Stimulated activated CD8-positive, alpha-beta memory T cell treated with anti-CD3 and anti-CD28 coated beads, Interleukin-2, amount 100 ng/mL, for 1 hour (primary cell): ENCODE measurements at regions not wholly inside any gene's neighbourhood (a gene's known extent, or its start where the extent isn't known, plus 50 kb on each side); places are given as distances from the start of the nearest gene placed in this dataset.

ENCODE experiments used
- DNase-seq, 2 donors: peaks; one replicate each; pipeline ENCODE4 v3.0.0-alpha.2; 2020; ENCODE audit warnings: low read depth in 2 of 2

DNA sequence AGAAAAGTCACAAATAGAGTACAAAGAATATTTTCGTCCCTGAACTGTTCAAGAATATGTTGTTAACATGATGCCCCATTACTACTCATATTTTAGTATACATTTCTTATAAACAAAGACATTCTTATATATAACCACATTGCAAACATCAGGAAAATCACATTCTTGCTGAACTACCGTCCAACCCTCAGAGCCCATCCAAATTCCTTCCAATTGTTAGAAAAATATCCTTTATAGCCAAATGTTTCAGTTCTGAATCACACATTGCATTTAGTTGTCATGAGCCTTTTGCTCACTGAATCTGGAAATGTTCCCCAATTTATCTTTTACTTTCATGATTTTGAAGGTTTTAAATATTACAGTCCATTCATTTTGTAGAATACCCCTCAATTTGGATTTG is 467.8 kb upstream of the ARGLU1 start:
- DNase-seq = no peak

DNA sequence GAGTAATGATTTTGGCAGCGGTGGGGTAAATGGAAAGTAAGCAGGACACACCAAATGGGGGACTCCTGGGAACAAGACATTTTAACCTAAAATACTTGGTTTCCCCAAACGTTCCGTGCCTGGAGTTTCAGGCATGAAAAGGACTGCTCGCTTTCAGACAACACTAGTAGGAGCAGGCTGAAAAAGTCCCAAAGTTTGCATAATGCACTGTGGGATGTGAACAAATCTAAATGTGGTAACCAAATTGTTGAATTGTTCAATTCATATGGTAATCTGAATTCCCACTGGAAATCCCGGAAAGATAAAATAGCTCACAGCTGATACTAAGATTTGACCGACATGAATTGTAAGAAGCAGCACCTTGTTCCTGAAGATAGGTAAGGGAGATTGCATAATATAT is 467.2 kb upstream of the ARGLU1 start:
- no peak for DNase-seq

DNA sequence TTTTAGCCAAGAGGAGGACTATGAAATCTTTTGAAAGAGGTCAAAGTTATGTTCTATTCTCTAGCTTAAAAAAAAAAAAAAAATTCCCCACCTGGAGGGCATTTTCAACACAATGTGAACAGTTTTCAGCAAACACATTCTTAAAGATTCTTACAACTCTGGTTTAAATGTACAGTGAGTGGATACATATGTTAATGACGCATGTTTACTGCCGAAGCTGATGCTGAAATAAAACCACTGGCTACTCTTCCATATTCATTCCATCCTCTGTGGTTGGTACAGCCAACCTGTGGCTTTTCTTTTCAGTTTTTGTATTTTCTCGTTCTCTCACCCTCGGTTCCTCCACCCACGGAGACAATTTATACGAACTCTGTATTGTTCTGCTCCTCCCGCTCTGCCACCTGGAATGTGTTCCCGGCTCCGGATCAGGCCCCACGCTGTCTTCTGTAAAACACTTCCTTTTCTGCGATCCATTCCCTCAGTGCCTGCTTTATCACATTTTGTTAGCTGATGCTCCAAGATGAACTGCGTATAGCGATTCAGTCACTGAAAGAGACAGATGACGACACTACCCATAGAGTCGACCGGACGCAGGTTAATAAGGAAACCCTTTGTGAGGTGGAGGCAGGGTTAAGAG is 466.4 kb upstream of the ARGLU1 start:
- DNase-seq = no peak

DNA sequence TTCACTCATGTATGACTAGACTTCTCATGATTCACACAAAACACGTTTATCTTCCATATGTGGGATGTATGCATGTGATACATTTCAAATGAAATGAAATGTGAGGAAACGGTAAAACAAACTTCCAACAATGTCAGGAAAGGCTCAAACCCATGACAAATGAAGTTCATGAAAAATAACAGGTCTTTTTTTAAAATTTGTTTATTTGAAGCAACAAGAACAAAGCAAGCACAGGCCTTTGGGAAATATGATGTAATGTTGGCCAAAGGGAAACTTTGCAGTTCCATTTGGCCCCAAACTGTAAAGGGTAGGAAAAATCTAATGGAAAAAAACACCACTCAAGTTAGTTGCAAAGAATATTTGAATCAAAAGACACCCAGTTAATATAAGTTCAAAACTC is 463.8 kb upstream of the ARGLU1 start:
- DNase-seq = no peak

DNA sequence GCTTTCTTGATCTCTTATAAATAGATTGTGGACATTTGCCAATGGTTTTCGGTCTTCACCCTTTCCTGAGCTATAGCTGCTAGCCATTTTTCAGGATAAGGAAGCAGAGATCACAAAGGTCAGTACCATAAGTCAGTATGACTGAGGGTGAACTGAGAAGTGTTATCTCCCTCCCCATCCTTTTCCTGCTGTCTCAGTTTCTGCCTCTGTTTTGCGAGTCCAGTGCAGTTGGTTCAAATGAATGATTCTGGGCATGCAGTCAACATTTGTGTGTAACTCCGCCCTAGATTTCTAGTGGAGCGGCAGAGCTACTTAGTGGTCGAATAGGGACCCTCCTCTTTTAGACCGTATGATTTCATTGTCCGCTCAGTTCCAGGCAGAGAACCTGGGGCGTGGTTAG is 460.8 kb upstream of the ARGLU1 start:
- no peak for DNase-seq

DNA sequence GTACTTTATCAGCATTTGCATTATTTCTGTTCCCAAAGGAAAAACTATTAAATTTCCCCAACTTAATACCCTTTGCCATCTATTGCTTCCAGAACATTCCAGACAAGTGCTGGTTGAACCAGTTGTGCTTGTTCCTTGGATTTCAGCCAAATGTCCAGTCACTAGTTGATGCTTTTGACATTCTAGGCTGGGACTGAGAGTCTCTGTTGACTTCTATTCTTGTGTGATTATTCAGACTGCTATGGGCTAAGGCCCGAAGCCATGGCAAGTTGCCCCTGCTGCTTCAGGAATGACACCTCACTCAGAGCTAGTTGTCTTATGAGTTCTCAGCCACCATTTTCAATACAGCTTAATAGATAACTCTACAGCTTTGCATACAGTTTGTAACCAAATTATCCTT is 458.1 kb upstream of the ARGLU1 start:
- DNase-seq = no peak

DNA sequence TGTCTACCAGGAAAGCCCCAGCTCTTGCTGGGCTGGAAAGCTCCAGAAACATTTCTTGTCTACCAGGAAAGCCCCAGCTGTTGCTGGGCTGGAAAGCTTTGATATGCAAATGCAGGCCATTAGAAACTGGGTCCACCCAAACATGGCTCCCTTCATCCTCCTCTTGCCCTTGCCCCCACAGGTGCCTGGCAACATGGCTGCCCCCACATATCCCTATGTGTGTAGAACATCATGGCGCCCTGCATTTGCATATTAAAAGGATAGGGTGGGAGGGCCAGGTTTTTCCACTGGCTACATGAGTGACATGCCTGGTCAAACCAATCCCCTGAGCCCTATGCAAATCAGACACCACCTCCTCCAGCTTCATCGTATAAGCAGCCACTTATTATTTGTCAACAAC is 455.4 kb upstream of the ARGLU1 start:
- no peak for DNase-seq

DNA sequence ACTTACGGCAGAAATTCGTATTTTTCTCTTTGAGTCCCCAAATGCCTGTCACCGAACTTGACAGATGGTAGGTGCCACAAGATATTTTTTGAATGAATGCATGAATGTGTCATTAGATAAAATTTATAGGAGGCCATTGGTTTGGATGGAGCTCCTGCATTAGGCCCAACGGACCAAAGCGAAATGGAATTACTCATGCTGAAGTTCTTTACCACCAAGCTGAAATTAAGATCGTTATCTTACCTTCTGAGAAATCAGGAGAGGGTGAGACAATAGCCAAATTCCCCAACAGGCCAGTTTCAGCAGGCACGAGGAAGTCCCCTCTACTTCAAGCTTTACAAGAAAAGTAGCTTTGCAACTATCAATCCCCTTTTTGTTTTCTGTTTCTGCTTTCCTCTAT is 452.5 kb upstream of the ARGLU1 start:
- no peak for DNase-seq

DNA sequence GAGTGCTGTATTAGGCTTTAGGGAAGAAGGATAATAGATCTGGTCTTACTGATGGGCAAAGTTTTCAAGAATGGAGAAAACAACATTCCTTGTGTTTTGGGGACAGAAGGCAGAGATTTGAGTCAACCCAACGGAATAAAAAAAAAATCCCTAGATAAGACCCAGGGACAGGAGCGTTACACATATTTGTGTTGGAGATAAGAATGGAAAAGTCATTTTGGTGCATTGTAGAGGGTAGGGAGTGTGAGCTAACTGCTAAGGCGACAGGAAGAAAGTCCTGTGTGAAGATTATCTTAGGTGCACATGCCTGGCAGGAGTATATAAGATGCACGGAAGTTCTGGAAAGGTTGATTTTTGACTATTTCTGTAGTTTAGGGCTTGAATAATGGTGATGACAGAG is 450.3 kb upstream of the ARGLU1 start:
- DNase-seq = no peak

DNA sequence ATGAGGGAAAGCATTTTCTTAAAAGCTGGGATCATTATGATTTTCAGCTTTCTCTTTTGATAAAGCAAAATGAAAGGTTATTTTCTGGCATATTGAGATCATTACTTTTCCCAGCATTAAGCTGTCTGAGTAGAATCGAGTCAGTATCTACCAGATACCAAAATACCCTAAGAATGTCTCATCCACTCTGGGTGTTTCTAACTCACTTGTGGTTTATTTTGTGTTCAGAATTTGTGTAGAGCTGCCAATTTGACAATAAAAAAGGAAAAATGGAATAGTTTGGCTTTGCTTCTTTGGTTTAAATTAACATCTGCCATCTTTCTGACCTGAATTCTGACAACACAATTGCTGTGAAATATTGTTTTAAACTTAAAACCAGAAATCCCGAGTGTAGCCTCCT is 438.7 kb upstream of the ARGLU1 start:
- DNase-seq = no peak

DNA sequence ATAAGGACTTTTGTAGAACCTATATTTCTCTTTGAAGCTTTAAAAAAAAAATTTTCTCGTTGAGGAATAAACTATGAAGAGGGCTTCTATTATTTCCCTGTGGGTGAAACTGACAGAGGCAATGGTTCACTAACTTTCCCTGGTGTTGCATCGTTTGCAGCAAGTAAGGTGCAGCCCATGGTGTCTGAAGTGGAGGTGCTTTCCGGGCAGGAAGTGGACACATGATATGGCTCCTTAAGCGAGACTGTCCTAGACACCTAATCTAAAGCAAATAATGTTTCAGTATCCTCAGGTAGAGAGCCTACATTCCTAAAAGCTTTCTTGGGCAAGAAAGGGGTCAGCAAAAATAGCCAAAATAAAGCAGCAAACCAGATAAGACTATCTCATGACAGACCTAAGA is 437.6 kb upstream of the ARGLU1 start:
- no peak for DNase-seq

DNA sequence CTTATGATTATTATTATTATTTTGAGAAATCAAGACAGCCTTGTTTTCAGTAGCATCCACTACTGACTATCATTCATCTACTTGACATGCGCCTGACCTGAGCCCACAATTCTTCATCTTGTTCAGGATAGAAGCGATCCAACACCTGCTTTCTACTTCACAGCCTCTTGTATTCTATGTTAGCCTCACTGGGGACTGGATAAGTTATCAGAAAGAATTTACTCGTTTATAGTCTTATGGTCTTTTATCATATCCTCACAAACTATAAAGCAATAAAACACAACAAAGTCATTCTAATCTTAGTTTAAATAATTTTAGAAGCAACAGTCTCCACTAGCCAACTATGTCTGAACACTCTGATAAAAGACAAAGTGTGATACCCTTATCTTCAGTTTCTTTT is 436.0 kb upstream of the ARGLU1 start:
- DNase-seq = no peak

DNA sequence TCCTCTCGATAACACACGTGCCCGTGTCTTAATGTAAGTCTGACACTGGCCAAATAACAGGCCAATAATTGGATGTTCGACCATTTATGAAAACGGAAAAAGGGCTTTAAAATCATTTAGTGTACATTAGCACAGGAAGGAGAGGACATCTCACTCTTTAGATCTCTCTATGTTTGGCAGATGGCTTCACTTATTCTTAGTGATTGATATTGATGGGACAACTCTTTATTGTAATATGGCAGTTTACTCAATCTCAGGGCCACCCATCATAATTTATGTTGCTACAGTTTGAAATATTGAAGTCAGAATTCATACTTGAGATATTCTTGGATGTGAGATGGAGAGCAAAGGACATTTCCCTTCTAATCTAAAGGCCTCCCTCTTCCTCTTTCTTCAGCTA is 430.7 kb upstream of the ARGLU1 start:
- no peak for DNase-seq

DNA sequence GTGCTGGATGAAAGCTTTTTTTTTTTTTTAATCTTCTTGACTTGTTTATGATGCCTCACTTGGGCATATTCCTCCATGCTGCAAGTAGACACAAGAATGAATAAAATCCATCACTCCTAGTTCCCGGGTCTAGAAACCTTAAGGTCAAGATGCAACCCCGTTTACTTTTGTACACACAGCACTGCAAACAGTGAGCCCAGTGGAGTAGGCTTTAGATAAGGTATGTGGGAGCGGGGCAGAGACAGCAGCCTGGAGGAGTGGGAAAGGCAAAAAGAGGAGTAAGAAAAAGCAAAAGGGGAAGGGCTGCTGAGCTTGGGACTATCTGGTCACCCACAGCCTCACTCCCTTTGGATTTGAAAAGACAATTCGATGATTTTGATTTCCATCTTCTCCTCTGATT is 429.8 kb upstream of the ARGLU1 start:
- DNase-seq = no peak

DNA sequence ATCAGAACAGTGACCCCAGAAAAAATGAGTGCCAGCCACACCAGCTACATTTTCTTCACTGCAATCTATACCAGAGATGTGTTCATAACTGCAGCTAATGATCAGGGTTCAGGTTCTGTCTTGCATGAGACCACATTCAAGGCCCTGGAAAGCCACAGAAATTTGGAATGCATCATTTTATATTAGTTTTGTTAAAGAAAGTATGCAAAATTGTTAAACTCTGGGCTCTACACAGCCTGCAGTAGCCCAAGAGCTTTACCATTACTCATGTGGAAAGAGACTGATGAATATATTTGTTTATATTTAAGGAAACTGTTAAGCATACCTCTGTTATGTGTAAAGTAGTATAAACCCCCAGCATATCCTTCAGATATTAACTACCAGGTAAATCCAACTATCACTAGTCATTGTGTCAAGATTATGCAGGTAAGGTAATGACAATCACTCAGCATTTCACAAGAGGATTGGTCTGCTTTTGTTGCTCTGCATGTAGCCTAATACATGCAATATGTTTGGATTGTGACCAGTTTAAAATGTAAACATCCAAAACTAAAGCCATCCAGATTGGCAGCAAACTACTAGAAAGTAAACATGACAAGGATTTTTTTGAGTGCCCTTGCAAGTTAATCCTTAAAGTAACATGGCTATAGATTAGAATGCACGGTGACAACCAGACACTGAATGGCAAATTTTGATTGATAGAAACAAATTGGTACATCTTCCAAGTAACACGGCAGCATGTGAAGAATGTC is 429.1 kb upstream of the ARGLU1 start:
- DNase-seq = no peak

DNA sequence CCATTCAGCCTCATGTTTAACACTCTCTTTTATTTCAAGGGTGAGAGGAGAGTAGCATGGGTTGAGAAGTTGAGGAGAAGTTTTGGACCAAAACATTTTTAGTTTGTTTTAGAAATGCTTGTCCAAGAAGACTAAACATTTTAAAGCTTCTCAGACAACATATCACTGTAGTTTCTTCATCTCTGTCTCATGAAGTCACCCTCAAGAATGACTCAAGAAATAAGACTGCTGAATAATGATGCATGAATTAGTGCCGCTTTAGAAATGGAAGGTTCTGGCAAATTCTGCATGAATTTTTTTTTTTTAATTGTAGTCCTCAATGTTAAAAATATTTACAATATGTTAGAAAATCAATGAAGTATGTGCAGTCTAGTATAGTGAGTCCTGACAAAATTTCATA is 422.7 kb upstream of the ARGLU1 start:
- no peak for DNase-seq

DNA sequence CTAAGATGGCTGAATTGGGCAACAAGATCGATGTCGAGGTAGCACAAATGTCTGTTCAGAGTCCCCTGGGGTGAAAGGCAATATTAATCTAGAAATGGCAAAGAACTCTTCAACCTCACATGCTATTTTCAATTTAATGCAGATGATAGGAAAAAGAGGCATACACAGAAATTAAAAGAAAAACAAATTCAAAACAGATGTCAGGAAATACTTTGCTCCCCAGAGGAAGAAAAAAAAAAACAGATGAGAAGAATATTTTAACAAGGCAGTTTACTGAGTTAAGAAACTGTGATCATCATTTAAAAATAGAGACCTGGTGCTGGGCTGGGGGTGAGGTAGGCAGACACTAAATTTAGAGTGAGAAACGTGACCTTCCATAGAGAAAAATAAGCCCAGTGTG is 421.9 kb upstream of the ARGLU1 start:
- no peak for DNase-seq

DNA sequence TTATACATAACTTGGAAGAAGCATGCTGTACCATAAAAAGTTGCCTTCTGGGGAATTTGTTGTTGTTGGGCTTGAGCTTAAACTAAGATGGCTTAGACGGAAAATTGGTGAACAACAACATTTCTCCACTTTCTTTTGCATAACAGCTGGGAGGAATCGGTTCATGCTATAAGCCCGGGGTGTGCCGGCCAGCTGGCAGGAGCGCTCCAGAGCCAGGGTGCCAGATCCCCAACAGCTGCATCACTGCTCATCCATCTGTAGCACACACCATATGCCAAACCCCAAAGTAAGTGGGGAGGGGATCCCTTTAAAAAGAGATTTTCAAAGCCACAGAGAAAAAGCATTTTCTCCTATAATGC is 419.5 kb upstream of the ARGLU1 start:
- DNase-seq = no peak

DNA sequence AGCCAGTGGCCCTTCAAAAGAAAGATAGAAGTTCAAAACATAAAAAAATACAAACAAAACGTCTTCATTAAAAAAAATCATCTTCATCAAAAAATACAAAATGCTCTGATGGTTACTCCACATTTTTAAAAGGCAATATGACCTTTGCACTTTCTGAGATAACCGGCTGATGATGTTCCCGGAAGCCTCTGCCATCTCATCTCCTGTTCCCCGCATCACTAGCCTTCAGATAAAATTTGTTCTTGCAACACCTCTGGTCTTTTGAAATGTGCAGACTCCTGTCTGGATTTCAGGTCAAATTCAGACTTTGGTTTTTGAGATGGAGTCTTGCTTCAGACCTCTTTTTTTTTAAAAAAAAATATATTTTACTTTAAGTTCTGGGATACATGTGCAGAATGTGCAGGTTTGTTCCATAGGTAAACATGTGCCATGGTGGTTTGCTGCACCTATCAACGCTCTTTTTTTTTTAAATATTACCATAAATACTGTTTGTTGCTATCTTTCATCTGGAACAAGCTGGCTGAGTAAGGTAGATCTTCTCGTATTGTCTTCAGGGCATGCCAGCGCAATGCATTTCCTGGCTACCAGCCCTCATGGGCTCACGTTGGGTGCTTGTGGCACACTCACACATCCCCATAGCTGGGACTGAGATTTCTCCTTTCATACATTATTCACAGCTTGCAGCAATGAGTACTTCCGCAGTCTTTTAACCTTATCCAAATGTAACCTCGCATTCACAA is 418.9 kb upstream of the ARGLU1 start:
- no peak for DNase-seq

DNA sequence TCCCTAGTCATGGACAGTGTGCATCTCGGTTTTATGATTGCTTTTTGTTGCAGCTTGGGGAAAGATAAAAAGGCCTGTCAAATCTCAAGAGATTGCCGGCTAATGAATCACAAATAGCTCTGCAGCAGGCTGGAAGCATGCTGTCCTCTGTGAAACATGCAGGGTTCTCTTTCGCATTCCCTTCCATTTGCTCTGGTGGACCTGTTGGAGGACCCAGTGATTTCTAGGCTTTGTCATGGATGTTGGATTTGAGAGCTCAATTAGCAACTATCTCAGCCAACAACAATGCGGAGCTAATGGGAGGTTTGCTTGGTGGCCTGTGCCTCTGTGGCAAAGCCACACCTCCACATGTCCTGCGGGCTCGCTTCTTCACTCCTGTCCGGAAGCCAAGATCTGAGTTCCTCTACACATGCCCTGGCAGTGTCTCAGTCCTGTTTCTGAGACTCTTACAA is 418.1 kb upstream of the ARGLU1 start:
- DNase-seq = no peak

DNA sequence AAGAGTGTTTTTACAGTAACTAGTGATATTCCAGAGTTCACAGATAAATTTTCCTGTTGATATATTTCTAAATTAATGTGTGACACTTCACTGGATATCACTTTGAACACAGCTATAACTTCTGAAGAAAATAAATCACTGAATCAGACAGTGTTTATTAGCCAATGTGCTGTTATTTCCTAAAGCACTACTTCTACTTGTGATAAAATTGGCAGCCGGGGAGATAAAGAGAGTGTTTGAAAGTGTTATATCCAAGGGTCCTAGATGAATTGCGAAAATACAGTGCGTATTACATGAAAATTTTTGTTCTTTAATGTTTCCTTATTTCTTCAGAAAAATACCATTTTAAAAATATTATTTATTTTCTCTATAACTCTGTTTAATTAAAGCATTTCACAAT is 417.5 kb upstream of the ARGLU1 start:
- DNase-seq = no peak

DNA sequence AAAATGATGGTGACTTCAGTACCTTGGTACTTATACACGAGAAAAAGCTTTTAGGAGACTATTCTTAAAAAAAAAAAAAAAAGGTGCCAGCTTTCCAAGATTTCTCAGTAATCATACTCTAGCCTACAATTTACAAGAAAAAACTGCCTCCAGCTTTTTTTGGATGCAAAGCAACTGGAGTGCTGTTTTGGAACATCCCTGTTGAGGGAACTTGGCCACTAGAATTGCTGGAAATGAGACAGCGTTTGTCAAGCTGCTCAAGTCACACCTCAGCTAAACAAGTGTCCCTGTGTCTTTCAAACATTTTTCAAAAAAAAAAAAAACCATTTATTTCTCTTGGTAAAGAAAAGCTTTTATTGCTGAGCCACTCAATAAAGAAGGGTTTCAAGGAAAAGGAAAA is 413.1 kb upstream of the ARGLU1 start:
- DNase-seq = no peak

DNA sequence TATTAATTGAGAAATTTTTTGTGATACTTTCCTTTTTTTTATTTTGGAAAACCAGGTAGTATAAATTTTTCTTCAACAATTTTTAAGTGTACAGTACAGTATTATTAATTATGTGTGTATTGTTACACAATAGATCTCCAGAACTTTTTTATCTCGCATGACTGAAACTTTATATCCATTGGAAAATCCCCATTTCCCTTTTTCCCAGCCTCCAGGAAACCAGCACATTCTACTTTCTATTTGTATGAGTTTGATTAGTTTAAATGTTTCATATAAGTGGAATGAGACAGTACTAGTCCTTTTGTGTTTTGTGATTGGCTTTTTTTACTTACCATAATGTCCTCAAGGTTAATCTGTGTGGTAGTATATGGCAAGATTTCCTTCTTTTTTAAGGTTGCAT is 399.5 kb upstream of the ARGLU1 start:
- no peak for DNase-seq
